ENCODE measurements at regions not wholly inside any gene's neighbourhood (a gene's known extent, or its start where the extent isn't known, plus 50 kb on each side); places are given as distances from the start of the nearest gene placed in this dataset.

- no peak overlapping the region for H3K9ac ChIP-seq (ENCODE audit: insufficient read depth, low read length)
- no peaks in the 10 kb centered on the region for H4K20me1 ChIP-seq (ENCODE audit: control insufficient read depth, extremely low read depth, insufficient read depth, low read length)
- peaks cover 10% of the 10 kb centered on the region for H3K4me1 ChIP-seq (ENCODE audit: control insufficient read depth, extremely low read depth, insufficient read depth, low read length)
- no peaks in the 10 kb centered on the region for H3K9me3 ChIP-seq (ENCODE audit: control insufficient read depth, insufficient read depth, low read depth, low read length)
- TF ChIP-seq CTCF (conservative IDR thresholded peaks at IDR 0.05 in 1 of 2, IDR thresholded peaks at IDR 0.05 in 1 of 2; ENCODE audit: low read depth in 1 of 2, low read length in 2 of 2) (no peak), EZH2 (IDR thresholded peaks at IDR 0.05; ENCODE audit: low read length, missing control alignments) (no peak)
- no peak overlapping the region for H3K4me3 ChIP-seq (replicated peaks in 1 of 4; ENCODE audit: control extremely low read depth in 1 of 4, insufficient read depth in 1 of 4, low read depth in 3 of 4, low read length in 4 of 4)
- H3K36me3 ChIP-seq (ENCODE audit: control insufficient read depth, insufficient read depth, low read length): no peaks in the 10 kb centered on the region
- peak overlapping the region; percentile 68 for H3K27ac ChIP-seq (ENCODE audit: insufficient read depth, low read length)
- peak overlapping the region; percentile 52 for H2AFZ ChIP-seq (ENCODE audit: low read length)
- peaks cover 7% of the 10 kb centered on the region for H3K27me3 ChIP-seq (ENCODE audit: control insufficient read depth, insufficient read depth, low read length)
- no peaks in the 10 kb centered on the region for H3K79me2 ChIP-seq (ENCODE audit: control insufficient read depth, insufficient read depth, low read length)
- peak; percentile 81 to 96 for DNase-seq (ENCODE audit: low read depth in 2 of 2)
- H3K4me2 ChIP-seq (ENCODE audit: extremely low read depth, insufficient read depth, low read length): peak overlapping the region; percentile 26
Measured at GRCh38 chr12:11958221-11959091, 112.3 kb upstream of the BCL2L14 start.

GRCh38 chr12:11959117-11959823, 111.5 kb upstream of the BCL2L14 start:
- H3K9me3 ChIP-seq (ENCODE audit: control insufficient read depth, insufficient read depth, low read depth, low read length): no peaks in the 10 kb centered on the region
- no peak overlapping the region for H3K4me2 ChIP-seq (ENCODE audit: extremely low read depth, insufficient read depth, low read length)
- H2AFZ ChIP-seq (ENCODE audit: low read length): no peak overlapping the region
- H3K79me2 ChIP-seq (ENCODE audit: control insufficient read depth, insufficient read depth, low read length): no peaks in the 10 kb centered on the region
- H3K9ac ChIP-seq (ENCODE audit: insufficient read depth, low read length): no peak overlapping the region
- no peaks in the 10 kb centered on the region for H4K20me1 ChIP-seq (ENCODE audit: control insufficient read depth, extremely low read depth, insufficient read depth, low read length)
- H3K27ac ChIP-seq (ENCODE audit: insufficient read depth, low read length): peak overlapping the region; percentile 68
- TF ChIP-seq EZH2 (IDR thresholded peaks at IDR 0.05; ENCODE audit: low read length, missing control alignments): no peak
- TF ChIP-seq CTCF (conservative IDR thresholded peaks at IDR 0.05 in 1 of 2, IDR thresholded peaks at IDR 0.05 in 1 of 2; ENCODE audit: low read depth in 1 of 2, low read length in 2 of 2): no peak
- no peak overlapping the region for H3K4me3 ChIP-seq (replicated peaks in 1 of 4; ENCODE audit: control extremely low read depth in 1 of 4, insufficient read depth in 1 of 4, low read depth in 3 of 4, low read length in 4 of 4)
- H3K4me1 ChIP-seq (ENCODE audit: control insufficient read depth, extremely low read depth, insufficient read depth, low read length): peaks cover 10% of the 10 kb centered on the region
- H3K27me3 ChIP-seq (ENCODE audit: control insufficient read depth, insufficient read depth, low read length): peaks cover 4% of the 10 kb centered on the region
- DNase-seq (ENCODE audit: low read depth in 2 of 2): peak in 1 of 2 donors; percentile 48
- H3K36me3 ChIP-seq (ENCODE audit: control insufficient read depth, insufficient read depth, low read length): no peaks in the 10 kb centered on the region

- no peaks in the 10 kb centered on the region for H3K79me2 ChIP-seq (ENCODE audit: control insufficient read depth, insufficient read depth, low read length)
- H3K9me3 ChIP-seq (ENCODE audit: control insufficient read depth, insufficient read depth, low read depth, low read length): no peaks in the 10 kb centered on the region
- TF ChIP-seq EZH2 (IDR thresholded peaks at IDR 0.05; ENCODE audit: low read length, missing control alignments) (no peak), CTCF (conservative IDR thresholded peaks at IDR 0.05 in 1 of 2, IDR thresholded peaks at IDR 0.05 in 1 of 2; ENCODE audit: low read depth in 1 of 2, low read length in 2 of 2) (no peak)
- H3K36me3 ChIP-seq (ENCODE audit: control insufficient read depth, insufficient read depth, low read length): no peaks in the 10 kb centered on the region
- H4K20me1 ChIP-seq (ENCODE audit: control insufficient read depth, extremely low read depth, insufficient read depth, low read length): no peaks in the 10 kb centered on the region
- peaks cover 4% of the 10 kb centered on the region for H3K27me3 ChIP-seq (ENCODE audit: control insufficient read depth, insufficient read depth, low read length)
- no peak overlapping the region for H3K4me3 ChIP-seq (replicated peaks in 1 of 4; ENCODE audit: control extremely low read depth in 1 of 4, insufficient read depth in 1 of 4, low read depth in 3 of 4, low read length in 4 of 4)
- DNase-seq (ENCODE audit: low read depth in 2 of 2): no peak
- peaks cover 10% of the 10 kb centered on the region for H3K4me1 ChIP-seq (ENCODE audit: control insufficient read depth, extremely low read depth, insufficient read depth, low read length)
- H2AFZ ChIP-seq (ENCODE audit: low read length): no peak overlapping the region
- no peak overlapping the region for H3K27ac ChIP-seq (ENCODE audit: insufficient read depth, low read length)
- no peak overlapping the region for H3K4me2 ChIP-seq (ENCODE audit: extremely low read depth, insufficient read depth, low read length)
- H3K9ac ChIP-seq (ENCODE audit: insufficient read depth, low read length): no peak overlapping the region
Measured at GRCh38 chr12:11960646-11961045, 110.1 kb upstream of the BCL2L14 start.
